D341Med (cell line): ENCODE measurements at regions not wholly inside any gene's neighbourhood (a gene's known extent, or its start where the extent isn't known, plus 50 kb on each side); places are given as distances from the start of the nearest gene placed in this dataset.

Experiments used
- DNase-seq: peaks from one replicate; pipeline ENCODE4 v3.0.0; 2012; ENCODE audit warnings: low spot score

DNA sequence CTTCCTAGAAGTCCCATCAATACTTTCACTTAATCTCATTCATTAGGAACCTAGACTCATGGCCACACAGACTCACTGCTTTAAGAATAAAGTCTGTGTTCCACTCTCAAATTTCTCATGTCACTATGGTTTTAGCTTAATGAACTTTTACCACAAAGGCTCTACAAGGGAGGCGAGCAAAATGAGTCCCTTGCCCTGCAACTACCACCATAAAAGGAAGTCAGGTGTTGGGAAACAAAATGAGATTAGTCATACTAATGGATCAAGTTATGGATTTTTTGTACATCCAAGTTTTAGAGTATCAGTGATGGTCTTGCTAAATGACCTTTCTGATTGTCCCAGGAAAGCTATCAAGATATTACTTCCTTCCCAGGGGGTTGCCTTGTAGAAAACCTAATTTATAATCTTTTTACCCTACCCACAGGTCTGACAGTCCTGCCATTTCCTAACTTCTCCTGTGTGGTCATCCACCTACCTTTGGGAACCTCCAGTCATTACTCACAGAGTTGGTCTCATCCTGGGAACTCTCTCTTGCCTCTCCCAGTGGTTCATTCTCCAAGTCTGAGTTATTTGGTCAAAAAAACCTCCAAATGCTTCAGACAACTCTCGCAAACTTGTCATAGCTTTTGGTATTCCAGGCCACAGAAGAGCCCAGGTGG lies 51.8 kb upstream of the SLC16A1 start:
- DNase-seq = no peak

DNA sequence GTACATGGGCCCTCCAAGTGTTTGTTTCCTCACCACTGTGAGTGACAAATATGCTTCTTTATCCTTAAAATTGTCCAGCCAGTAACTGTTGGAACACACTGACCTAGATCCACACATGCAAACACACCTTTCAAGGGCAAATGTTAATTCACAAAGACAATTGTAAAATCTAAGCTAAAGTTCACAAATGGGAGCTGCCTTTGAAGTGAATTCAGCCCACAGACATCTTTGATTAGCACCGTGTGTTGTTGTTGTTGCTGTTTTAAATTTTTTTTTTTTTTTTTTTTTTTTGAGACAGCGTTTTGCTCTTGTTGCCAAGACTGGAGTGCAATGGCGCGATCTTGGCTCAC lies 52.3 kb upstream of the SLC16A1 start:
- no peak for DNase-seq

DNA sequence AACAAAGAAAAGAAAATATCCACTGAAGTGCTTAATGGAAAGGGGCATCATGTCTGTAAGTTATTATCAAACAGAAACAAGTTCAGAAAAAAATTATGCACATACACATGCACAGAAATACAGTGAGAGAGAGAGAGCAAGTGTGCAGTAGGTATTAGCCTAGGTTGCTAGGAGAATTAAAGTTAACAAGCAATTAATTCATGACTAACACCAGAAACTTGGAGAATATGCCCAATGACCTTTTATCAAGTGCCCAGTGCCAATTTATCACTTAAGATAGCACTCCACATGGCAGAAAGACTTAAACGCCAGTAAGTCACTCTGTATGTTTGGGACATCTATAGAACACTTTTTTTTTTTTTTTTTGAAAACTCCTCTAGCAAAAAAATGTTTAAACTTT lies 56.2 kb upstream of the SLC16A1 start:
- no peak for DNase-seq

DNA sequence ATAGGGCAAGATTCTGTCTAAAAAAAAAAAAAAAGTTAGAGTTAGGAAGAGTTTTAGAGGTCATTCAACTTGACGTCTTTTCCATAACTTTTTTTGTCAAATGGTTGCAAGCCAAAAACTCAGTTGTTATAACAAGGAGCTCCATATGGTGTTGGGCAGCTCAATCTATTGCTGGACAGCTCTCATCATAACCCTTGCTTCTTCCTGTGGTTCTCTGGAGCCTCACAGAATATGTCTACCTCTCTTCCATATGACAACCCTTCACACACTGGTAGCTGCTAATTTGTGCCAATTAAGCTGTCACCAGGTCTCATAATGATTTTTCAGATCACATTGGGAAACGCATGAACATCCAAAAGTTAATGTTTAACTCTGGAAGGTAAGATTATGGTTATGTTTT lies 57.8 kb upstream of the SLC16A1 start:
- DNase-seq = no peak

DNA sequence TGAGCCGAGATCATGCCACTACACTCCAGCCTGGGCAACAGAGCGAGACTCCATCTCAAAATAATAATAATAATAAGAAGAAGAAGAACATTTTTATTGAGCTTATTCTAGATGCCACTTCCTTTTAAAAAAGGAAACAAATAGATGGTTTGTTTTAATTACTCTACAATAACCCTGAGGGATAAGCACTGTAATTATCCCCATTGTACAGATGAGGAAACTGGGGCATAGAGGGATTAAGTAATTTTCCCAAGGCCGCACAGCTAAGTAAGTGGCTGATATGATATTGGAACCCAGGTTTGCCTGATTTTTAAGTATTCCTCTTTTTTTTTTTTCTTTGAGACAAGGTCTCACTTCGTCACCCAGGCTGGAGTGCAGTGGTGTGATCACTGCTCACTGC lies 58.5 kb upstream of the LRIG2 start:
- no peak for DNase-seq

DNA sequence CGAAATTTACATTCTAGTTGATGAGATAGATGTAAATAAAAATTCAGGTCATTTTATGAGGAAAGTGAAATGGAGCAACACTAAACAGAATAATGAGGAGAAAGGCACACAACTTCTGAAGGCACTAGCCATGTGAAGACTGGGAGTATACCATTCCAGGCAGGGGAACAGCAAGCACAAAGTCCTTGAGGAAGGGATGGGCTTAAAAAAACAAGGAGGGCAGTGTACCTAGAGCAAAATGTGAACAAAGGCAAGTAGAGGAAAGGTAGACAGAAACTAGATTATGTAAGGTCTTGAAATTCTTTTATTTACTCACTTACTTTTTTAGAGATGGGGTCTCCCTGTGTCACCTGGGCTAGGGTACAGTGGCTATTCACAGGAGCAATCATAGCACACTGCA lies 54.1 kb upstream of the LRIG2 start:
- no peak for DNase-seq

DNA sequence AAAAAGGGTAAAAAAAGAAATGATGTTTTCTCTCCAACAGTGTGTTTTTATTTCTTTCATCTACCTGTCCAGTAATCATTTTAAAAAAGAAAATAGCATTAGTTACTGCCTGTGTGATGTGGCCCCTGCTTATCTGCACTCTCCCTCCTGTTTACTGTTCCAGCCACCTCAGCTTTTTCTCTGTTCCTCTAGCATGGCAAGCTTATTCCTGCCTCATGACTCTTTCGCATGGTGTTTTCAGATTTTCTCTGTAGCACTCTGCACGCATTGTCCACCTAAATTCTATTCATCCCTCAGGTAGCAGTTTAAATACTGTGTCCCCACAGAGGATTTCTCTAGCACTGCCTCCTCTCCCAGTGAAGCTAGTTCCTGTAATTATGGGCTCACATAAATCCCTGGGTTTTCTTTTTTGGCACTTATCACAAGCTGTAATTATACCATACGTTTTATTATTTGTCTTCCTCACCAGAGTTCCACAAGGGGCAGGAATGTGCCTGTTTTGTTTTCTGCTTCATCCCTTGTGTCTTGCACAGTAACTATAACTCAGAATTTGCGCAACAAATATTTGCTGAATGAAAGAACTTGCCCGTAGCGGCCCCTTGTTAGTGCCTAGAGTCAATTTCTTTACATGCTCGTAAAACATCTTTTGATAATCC lies 51.4 kb upstream of the LRIG2 start:
- peak; percentile 60 for DNase-seq
